ENCODE measurements at regions not wholly inside any gene's neighbourhood (a gene's known extent, or its start where the extent isn't known, plus 50 kb on each side); places are given as distances from the start of the nearest gene placed in this dataset.

DNA sequence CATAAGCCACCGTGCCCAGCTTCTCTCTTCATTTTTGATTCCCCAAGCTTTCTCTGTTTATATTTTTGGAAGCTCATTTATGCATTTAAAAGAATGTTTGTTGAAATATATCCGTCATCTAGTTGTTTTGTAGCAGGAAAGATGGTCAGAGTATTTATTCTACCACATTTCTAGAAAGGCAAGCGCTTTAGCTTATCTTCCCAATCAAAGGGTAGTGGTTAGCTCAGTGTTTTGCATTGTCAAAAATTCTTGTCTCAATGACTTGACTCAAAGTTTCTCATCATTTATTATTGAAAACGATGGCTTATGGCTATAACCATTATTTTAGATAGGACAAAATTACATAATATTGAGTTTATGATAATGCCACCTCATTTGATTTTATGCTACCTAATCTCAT, 116.1 kb upstream of the ZP4 start:
- TF ChIP-seq, protein P1, sequence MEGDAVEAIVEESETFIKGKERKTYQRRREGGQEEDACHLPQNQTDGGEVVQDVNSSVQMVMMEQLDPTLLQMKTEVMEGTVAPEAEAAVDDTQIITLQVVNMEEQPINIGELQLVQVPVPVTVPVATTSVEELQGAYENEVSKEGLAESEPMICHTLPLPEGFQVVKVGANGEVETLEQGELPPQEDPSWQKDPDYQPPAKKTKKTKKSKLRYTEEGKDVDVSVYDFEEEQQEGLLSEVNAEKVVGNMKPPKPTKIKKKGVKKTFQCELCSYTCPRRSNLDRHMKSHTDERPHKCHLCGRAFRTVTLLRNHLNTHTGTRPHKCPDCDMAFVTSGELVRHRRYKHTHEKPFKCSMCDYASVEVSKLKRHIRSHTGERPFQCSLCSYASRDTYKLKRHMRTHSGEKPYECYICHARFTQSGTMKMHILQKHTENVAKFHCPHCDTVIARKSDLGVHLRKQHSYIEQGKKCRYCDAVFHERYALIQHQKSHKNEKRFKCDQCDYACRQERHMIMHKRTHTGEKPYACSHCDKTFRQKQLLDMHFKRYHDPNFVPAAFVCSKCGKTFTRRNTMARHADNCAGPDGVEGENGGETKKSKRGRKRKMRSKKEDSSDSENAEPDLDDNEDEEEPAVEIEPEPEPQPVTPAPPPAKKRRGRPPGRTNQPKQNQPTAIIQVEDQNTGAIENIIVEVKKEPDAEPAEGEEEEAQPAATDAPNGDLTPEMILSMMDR (IDR thresholded peaks at IDR 0.05): no peak
- no peak for TF ChIP-seq POLR2A (IDR thresholded peaks at IDR 0.05)
